GM23248 (cell line): ENCODE measurements at regions not wholly inside any gene's neighbourhood (a gene's known extent, or its start where the extent isn't known, plus 50 kb on each side); places are given as distances from the start of the nearest gene placed in this dataset.

Experiments
- DNase-seq: peaks from one replicate; pipeline ENCODE4 v3.0.0-alpha.2; 2015
- H2AFZ ChIP-seq: fragments of 200-600 bp; sonication (generic); 2 replicates; pipeline ENCODE4 v1.6.1; 2016; ENCODE audit warnings: antibody characterized with exemption
- H3F3A ChIP-seq: fragments of 200-600 bp; sonication (generic); 2 replicates; pipeline ENCODE4 v1.6.1; 2016; ENCODE audit warnings: mild to moderate bottlenecking, antibody characterized with exemption, mixed run types; ENCODE audit not compliant: insufficient read depth
- H3K27ac ChIP-seq: fragments of 200-600 bp; sonication (generic); 2 replicates; pipeline ENCODE4 v1.5.1; 2016; ENCODE audit warnings: mild to moderate bottlenecking
- H3K27me3 ChIP-seq: fragments of 200-600 bp; sonication (generic); replicated peaks from 2 replicates; pipeline ENCODE4 v1.6.1; 2016; ENCODE audit warnings: mild to moderate bottlenecking; ENCODE audit not compliant: insufficient read depth
- H3K36me3 ChIP-seq: fragments of 200-600 bp; sonication (generic); 2 replicates; pipeline ENCODE4 v1.6.1; 2016; ENCODE audit warnings: low read depth, mild to moderate bottlenecking
- H3K4me1 ChIP-seq: fragments of 200-600 bp; sonication (generic); 2 replicates; pipeline ENCODE4 v1.6.1; 2016; ENCODE audit warnings: mild to moderate bottlenecking; ENCODE audit not compliant: insufficient read depth
- H3K4me2 ChIP-seq: fragments of 200-600 bp; sonication (generic); one replicate; pipeline ENCODE4 v1.6.1; 2016; ENCODE audit warnings: mild to moderate bottlenecking; ENCODE audit not compliant: unreplicated experiment
- H3K4me3 ChIP-seq: fragments of 200-600 bp; sonication (generic); 2 replicates; pipeline ENCODE4 v1.5.1; 2016; ENCODE audit warnings: mild to moderate bottlenecking
- H3K79me2 ChIP-seq: fragments of 200-600 bp; sonication (generic); 2 replicates; pipeline ENCODE4 v1.6.1; 2016; ENCODE audit warnings: mild to moderate bottlenecking; ENCODE audit not compliant: insufficient read depth
- H3K9ac ChIP-seq: fragments of 200-600 bp; sonication (generic); 2 replicates; pipeline ENCODE4 v1.6.1; 2016; ENCODE audit warnings: mild to moderate bottlenecking
- H3K9me2 ChIP-seq: fragments of 200-600 bp; sonication (generic); 2 replicates; pipeline ENCODE4 v1.6.1; 2016; ENCODE audit warnings: mixed run types, mild to moderate bottlenecking, moderate library complexity; ENCODE audit not compliant: insufficient read depth
- H3K9me3 ChIP-seq: fragments of 200-600 bp; sonication (generic); one replicate; pipeline ENCODE4 v1.6.1; 2017; ENCODE audit warnings: low read depth
- H4K20me1 ChIP-seq: fragments of 200-600 bp; sonication (generic); 2 replicates; pipeline ENCODE4 v1.6.0; 2016; ENCODE audit not compliant: insufficient read depth
- EZH2 ChIP-seq: fragments of 200-600 bp; sonication (generic); IDR thresholded peaks from 2 replicates; pipeline ENCODE4 v1.6.1; 2018; ENCODE audit warnings: antibody characterized with exemption, mild to moderate bottlenecking; ENCODE audit not compliant: insufficient read depth, poor library complexity, severe bottlenecking
- EZH2phosphoT487 ChIP-seq: fragments of 200-600 bp; sonication (generic); IDR thresholded peaks from 2 replicates; pipeline ENCODE4 v1.6.1; 2018; ENCODE audit warnings: antibody characterized with exemption, moderate library complexity, mild to moderate bottlenecking, low read depth; ENCODE audit not compliant: insufficient read depth
- WGBS, 2 experiments: methylation state at CpG; one replicate each; pipeline ENCODE4 v1.1.6; 2015 to 2017; ENCODE audit warnings: low lambda C conversion rate in 2 of 2, low coverage in 1 of 2; ENCODE audit errors: missing lambda C conversion rate in 2 of 2; 5-methylcytosine and 5-hydroxymethylcytosine counted together
- in situ Hi-C: fragments of 300-500 bp; cut with MboI; formaldehyde crosslinking; loops from 2 replicates; pipeline ENCODE4 v1.15.0; 2020

GRCh38 chr12:76156314-76156713 is 71.8 kb upstream of the NAP1L1 start:
- no peak overlapping the region for H3K4me3 ChIP-seq
- peaks cover 8% of the 10 kb centered on the region for H3F3A ChIP-seq
- H3K27me3 ChIP-seq, result no peaks in the 10 kb centered on the region
- H3K9ac ChIP-seq, result no peak overlapping the region
- 93 to 100% methylated on average over 1 of the region's 1 CpG for WGBS, 2 experiments
- no peak overlapping the region for H3K4me2 ChIP-seq
- H3K79me2 ChIP-seq, result no peaks in the 10 kb centered on the region
- no peaks in the 10 kb centered on the region for H3K36me3 ChIP-seq
- DNase-seq, result no peak
- H4K20me1 ChIP-seq, result no peaks in the 10 kb centered on the region
- peak overlapping the region; percentile 5; the same call in 1 of the 2 replicates for H2AFZ ChIP-seq
- TF ChIP-seq EZH2 (no peak), EZH2phosphoT487 (no peak)
- H3K9me2 ChIP-seq, result no peaks in the 10 kb centered on the region
- H3K27ac ChIP-seq, result no peak overlapping the region
- no peaks in the 10 kb centered on the region for H3K9me3 ChIP-seq
- in situ Hi-C loops, result no loop called here
- H3K4me1 ChIP-seq, result peaks cover 4% of the 10 kb centered on the region; the same call in 1 of the 2 replicates

- peaks cover 8% of the 10 kb centered on the region for H3F3A ChIP-seq
- H3K4me1 ChIP-seq, result peaks cover 4% of the 10 kb centered on the region; the same call in 1 of the 2 replicates
- H2AFZ ChIP-seq, result no peak overlapping the region
- in situ Hi-C loops, result no loop called here
- no peak for TF ChIP-seq EZH2
- no peak for TF ChIP-seq EZH2phosphoT487
- no peak overlapping the region for H3K4me3 ChIP-seq
- H3K9ac ChIP-seq, result no peak overlapping the region
- 93 to 98% methylated on average over 2 of the region's 2 CpGs for WGBS, 2 experiments
- H3K27ac ChIP-seq, result no peak overlapping the region
- H3K36me3 ChIP-seq, result no peaks in the 10 kb centered on the region
- no peaks in the 10 kb centered on the region for H3K79me2 ChIP-seq
- no peak overlapping the region for H3K4me2 ChIP-seq
- no peaks in the 10 kb centered on the region for H3K27me3 ChIP-seq
- H3K9me3 ChIP-seq, result no peaks in the 10 kb centered on the region
- H3K9me2 ChIP-seq, result no peaks in the 10 kb centered on the region
- H4K20me1 ChIP-seq, result no peaks in the 10 kb centered on the region
- no peak for DNase-seq
Measured at GRCh38 chr12:76155157-76155670, 70.7 kb upstream of the NAP1L1 start.

GRCh38 chr12:76153616-76154015 is 69.1 kb upstream of the NAP1L1 start:
- Histone ChIP-seq H3K4me3 (no peak overlapping the region), H4K20me1 (no peaks in the 10 kb centered on the region), H3K4me2 (no peak overlapping the region), H3K4me1 (peaks cover 4% of the 10 kb centered on the region; the same call in 1 of the 2 replicates), H3K27me3 (no peaks in the 10 kb centered on the region), H3K36me3 (no peaks in the 10 kb centered on the region), H3F3A (no peaks in the 10 kb centered on the region), H3K27ac (no peak overlapping the region), H3K9me2 (no peaks in the 10 kb centered on the region), H3K9me3 (no peaks in the 10 kb centered on the region), H3K9ac (no peak overlapping the region), H2AFZ (no peak overlapping the region), H3K79me2 (no peaks in the 10 kb centered on the region)
- DNase-seq, result no peak
- in situ Hi-C loops, result no loop called here
- 94 to 95% methylated on average over 3 of the region's 3 CpGs for WGBS, 2 experiments
- TF ChIP-seq EZH2 (no peak), EZH2phosphoT487 (no peak)

GRCh38 chr12:76152181-76152807 is 67.8 kb upstream of the NAP1L1 start:
- TF ChIP-seq EZH2 (no peak), EZH2phosphoT487 (no peak)
- no peaks in the 10 kb centered on the region for H3K4me1 ChIP-seq
- no peak overlapping the region for H3K27ac ChIP-seq
- H3K9ac ChIP-seq, result no peak overlapping the region
- WGBS, 2 experiments, result 81 to 86% methylated on average over 4 of the region's 4 CpGs
- in situ Hi-C loops, result no loop called here
- DNase-seq, result no peak
- H3K9me3 ChIP-seq, result no peaks in the 10 kb centered on the region
- H3K27me3 ChIP-seq, result no peaks in the 10 kb centered on the region
- no peaks in the 10 kb centered on the region for H3K9me2 ChIP-seq
- no peak overlapping the region for H2AFZ ChIP-seq
- no peaks in the 10 kb centered on the region for H3F3A ChIP-seq
- no peak overlapping the region for H3K4me3 ChIP-seq
- no peaks in the 10 kb centered on the region for H3K36me3 ChIP-seq
- H3K79me2 ChIP-seq, result no peaks in the 10 kb centered on the region
- no peaks in the 10 kb centered on the region for H4K20me1 ChIP-seq
- H3K4me2 ChIP-seq, result no peak overlapping the region

GRCh38 chr12:76144245-76144549 is 59.7 kb upstream of the NAP1L1 start:
- Histone ChIP-seq H3K36me3 (no peaks in the 10 kb centered on the region), H2AFZ (no peak overlapping the region), H3K4me3 (no peak overlapping the region), H3K79me2 (no peaks in the 10 kb centered on the region), H3K4me1 (no peaks in the 10 kb centered on the region), H3K27me3 (no peaks in the 10 kb centered on the region), H3K9me3 (no peaks in the 10 kb centered on the region), H3K27ac (no peak overlapping the region), H4K20me1 (no peaks in the 10 kb centered on the region), H3K9ac (no peak overlapping the region), H3K4me2 (no peak overlapping the region), H3F3A (no peaks in the 10 kb centered on the region), H3K9me2 (no peaks in the 10 kb centered on the region)
- no peak for TF ChIP-seq EZH2phosphoT487
- no peak for TF ChIP-seq EZH2
- in situ Hi-C loops, result no loop called here
- DNase-seq, result peak; percentile 15
- WGBS, 2 experiments, result 10 to 13% methylated on average over 1 of the region's 1 CpG
